Smooth muscle cell (in vitro differentiated cells): ENCODE measurements at regions not wholly inside any gene's neighbourhood (a gene's known extent, or its start where the extent isn't known, plus 50 kb on each side); places are given as distances from the start of the nearest gene placed in this dataset.

Experiments
- DNase-seq: peaks from one replicate; lab custom pipeline; 2025; ENCODE audit not compliant: unreplicated experiment; lab: John Stamatoyannopoulos, UW
- H2AFZ ChIP-seq: fragments of 200-600 bp; sonication (generic); 2 replicates; pipeline ENCODE4 v1.6.0; 2016; ENCODE audit warnings: antibody characterized with exemption, low read depth, mild to moderate bottlenecking
- H3F3A ChIP-seq: fragments of 200-600 bp; sonication (generic); 2 replicates; pipeline ENCODE4 v1.6.0; 2017; ENCODE audit warnings: antibody characterized with exemption, low read depth
- H3K27ac ChIP-seq: fragments of 200-600 bp; sonication (generic); 2 replicates; pipeline ENCODE4 v1.5.1; 2016; ENCODE audit warnings: low read depth, mild to moderate bottlenecking
- H3K27me3 ChIP-seq: fragments of 200-600 bp; sonication (generic); 2 replicates; pipeline ENCODE4 v1.6.1; 2016; ENCODE audit warnings: low read depth, mild to moderate bottlenecking
- H3K36me3 ChIP-seq: fragments of 200-600 bp; sonication (generic); 2 replicates; pipeline ENCODE4 v1.5.1; 2016; ENCODE audit warnings: low read depth
- H3K4me1 ChIP-seq: fragments of 200-600 bp; sonication (generic); 2 replicates; pipeline ENCODE4 v1.5.1; 2016; ENCODE audit warnings: low read depth
- H3K4me2 ChIP-seq: fragments of 200-600 bp; sonication (generic); 2 replicates; pipeline ENCODE4 v1.6.0; 2016; ENCODE audit warnings: mild to moderate bottlenecking
- H3K4me3 ChIP-seq: fragments of 200-600 bp; sonication (generic); 2 replicates; pipeline ENCODE4 v1.5.1; 2016; ENCODE audit warnings: mild to moderate bottlenecking
- H3K79me2 ChIP-seq: fragments of 200-600 bp; sonication (generic); 2 replicates; pipeline ENCODE4 v1.6.0; 2016; ENCODE audit warnings: low read depth, mild to moderate bottlenecking
- H3K9ac ChIP-seq: fragments of 200-600 bp; sonication (generic); 2 replicates; pipeline ENCODE4 v1.6.0; 2016; ENCODE audit warnings: low read depth
- H3K9me3 ChIP-seq: fragments of 200-600 bp; sonication (generic); replicated peaks from 2 replicates; pipeline ENCODE4 v1.5.1; 2016; ENCODE audit warnings: low read depth
- H4K20me1 ChIP-seq: fragments of 200-600 bp; sonication (generic); 2 replicates; pipeline ENCODE4 v1.6.0; 2016; ENCODE audit warnings: low read depth
- WGBS: methylation state at CpG from one replicate; pipeline ENCODE4 v1.1.7; 2016; ENCODE audit warnings: low lambda C conversion rate; 5-methylcytosine and 5-hydroxymethylcytosine counted together
- TF ChIP-seq, protein P1 (sequence below): fragments of 200-600 bp; sonication (generic); IDR thresholded peaks from 2 replicates; pipeline ENCODE4 v1.5.1; 2017; ENCODE audit warnings: borderline replicate concordance, mild to moderate bottlenecking, antibody characterized with exemption; ENCODE audit not compliant: insufficient read depth, poor library complexity, severe bottlenecking

DNA sequence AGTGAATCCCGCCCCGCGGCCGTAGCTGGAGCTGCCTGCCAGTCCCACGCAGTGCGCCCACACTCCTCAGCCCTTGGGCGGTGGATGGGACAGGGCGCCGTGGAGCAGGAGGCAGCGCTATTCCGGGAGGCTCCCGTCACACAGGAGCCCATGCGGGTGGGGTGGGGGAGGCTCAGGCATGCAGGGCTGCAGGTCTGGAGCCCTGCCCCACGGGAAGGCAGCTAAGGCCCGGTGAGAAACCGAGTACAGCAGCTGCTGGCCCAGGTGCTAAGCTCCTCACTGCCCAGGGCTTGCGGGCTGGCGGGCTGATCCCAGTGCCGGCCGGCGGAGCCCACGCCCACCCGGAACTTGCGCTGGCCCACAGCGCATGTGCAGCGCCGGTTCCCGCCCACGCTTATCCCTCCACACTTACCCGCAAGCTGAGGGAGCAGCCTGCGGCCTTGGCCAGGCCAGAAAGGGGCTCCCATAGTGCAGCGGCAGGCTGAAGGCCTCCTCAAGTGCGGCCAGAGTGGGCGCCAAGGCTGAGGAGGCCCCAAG is 1152.8 kb upstream of the CELF4 start:
- H3K4me2 ChIP-seq: no peak overlapping the region
- 95% methylated on average over 32 of the region's 34 CpGs for WGBS
- no peak overlapping the region for H3K9ac ChIP-seq
- no peaks in the 10 kb centered on the region for H4K20me1 ChIP-seq
- H2AFZ ChIP-seq: no peak overlapping the region
- no peaks in the 10 kb centered on the region for H3K79me2 ChIP-seq
- no peak overlapping the region for H3K27ac ChIP-seq
- H3K4me3 ChIP-seq: no peak overlapping the region
- H3F3A ChIP-seq: no peaks in the 10 kb centered on the region
- DNase-seq: no peak
- H3K9me3 ChIP-seq: no peaks in the 10 kb centered on the region
- TF ChIP-seq, protein P1, sequence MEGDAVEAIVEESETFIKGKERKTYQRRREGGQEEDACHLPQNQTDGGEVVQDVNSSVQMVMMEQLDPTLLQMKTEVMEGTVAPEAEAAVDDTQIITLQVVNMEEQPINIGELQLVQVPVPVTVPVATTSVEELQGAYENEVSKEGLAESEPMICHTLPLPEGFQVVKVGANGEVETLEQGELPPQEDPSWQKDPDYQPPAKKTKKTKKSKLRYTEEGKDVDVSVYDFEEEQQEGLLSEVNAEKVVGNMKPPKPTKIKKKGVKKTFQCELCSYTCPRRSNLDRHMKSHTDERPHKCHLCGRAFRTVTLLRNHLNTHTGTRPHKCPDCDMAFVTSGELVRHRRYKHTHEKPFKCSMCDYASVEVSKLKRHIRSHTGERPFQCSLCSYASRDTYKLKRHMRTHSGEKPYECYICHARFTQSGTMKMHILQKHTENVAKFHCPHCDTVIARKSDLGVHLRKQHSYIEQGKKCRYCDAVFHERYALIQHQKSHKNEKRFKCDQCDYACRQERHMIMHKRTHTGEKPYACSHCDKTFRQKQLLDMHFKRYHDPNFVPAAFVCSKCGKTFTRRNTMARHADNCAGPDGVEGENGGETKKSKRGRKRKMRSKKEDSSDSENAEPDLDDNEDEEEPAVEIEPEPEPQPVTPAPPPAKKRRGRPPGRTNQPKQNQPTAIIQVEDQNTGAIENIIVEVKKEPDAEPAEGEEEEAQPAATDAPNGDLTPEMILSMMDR: no peak
- H3K27me3 ChIP-seq: no peaks in the 10 kb centered on the region
- H3K4me1 ChIP-seq: no peaks in the 10 kb centered on the region
- H3K36me3 ChIP-seq: no peaks in the 10 kb centered on the region

DNA sequence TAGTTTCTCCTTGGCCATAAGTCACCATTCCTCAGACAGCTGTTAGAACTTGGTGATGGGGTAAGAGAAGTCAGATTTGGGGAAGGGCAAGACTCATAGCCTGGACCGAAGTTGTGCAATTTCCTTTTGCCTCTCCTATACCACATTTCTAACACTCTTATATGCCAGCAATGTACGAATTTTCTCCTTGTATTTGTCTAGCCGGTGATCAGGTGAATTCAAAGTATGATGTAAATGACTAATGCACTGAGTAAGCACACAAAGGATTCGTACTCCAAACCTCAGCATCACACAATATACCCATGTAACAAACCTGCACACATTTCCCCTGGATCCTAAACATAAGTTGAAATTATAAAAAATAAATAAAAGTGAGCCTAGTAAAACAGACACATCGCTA is 1143.5 kb upstream of the CELF4 start:
- no peaks in the 10 kb centered on the region for H4K20me1 ChIP-seq
- H3K9me3 ChIP-seq: no peaks in the 10 kb centered on the region
- no peak overlapping the region for H3K4me2 ChIP-seq
- no peaks in the 10 kb centered on the region for H3K79me2 ChIP-seq
- TF ChIP-seq, protein P1: no peak
- H3K27ac ChIP-seq: no peak overlapping the region
- no peaks in the 10 kb centered on the region for H3K4me1 ChIP-seq
- no peak overlapping the region for H2AFZ ChIP-seq
- H3K27me3 ChIP-seq: no peaks in the 10 kb centered on the region
- no peaks in the 10 kb centered on the region for H3F3A ChIP-seq
- 92% methylated on average over 5 of the region's 5 CpGs for WGBS
- no peak for DNase-seq
- H3K36me3 ChIP-seq: no peaks in the 10 kb centered on the region
- no peak overlapping the region for H3K9ac ChIP-seq
- H3K4me3 ChIP-seq: no peak overlapping the region

DNA sequence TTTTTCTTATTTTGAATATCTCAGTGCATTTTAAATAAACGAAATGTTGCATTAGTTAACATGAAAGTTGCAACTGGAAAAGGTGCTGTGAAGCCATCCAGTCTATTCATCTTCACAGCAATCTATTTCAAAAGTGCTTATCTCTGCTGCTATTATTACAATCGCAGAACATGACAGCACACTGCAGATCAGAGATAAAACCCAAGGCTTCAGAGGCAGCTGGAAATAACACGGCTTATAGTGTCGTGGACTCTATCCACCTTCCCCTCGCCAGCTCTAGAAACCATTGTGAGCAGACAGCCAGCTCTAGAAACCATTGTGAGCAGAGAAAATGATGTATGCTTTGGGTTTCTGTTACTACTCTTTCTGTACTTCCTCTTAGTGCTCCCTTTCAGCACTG is 1140.8 kb upstream of the CELF4 start:
- Histone ChIP-seq H3K36me3 (no peaks in the 10 kb centered on the region), H3K9me3 (no peaks in the 10 kb centered on the region), H3F3A (no peaks in the 10 kb centered on the region), H4K20me1 (no peaks in the 10 kb centered on the region), H3K9ac (no peak overlapping the region), H3K79me2 (no peaks in the 10 kb centered on the region), H3K27ac (no peak overlapping the region), H3K4me3 (no peak overlapping the region), H3K4me2 (no peak overlapping the region), H2AFZ (no peak overlapping the region), H3K4me1 (no peaks in the 10 kb centered on the region), H3K27me3 (no peaks in the 10 kb centered on the region)
- TF ChIP-seq, protein P1: no peak
- no peak for DNase-seq
- WGBS: 93% methylated on average over 5 of the region's 5 CpGs

DNA sequence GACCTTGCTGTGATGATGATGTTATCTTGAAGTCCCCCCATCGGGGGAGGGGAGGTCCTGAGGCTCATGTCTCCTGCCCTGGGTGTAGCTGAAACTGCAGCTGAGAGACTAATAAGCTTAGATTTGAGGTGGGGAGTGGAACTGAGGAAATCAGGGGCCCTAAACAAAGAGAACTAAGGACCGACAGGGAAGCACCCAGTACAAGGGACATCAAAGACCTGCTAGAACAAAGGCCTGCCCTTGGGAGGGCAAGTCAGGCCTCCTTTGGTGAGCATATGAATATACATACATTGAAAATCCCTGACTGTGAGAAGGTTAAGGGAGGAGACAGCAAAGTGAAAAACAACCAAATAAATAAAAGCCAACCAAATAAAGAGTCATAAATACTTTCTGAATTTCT is 1132.5 kb upstream of the CELF4 start:
- Histone ChIP-seq H2AFZ (no peak overlapping the region), H3K79me2 (no peaks in the 10 kb centered on the region), H4K20me1 (no peaks in the 10 kb centered on the region), H3F3A (no peaks in the 10 kb centered on the region), H3K9ac (no peak overlapping the region), H3K27ac (no peak overlapping the region), H3K4me1 (no peaks in the 10 kb centered on the region), H3K4me3 (no peak overlapping the region), H3K36me3 (no peaks in the 10 kb centered on the region), H3K27me3 (no peaks in the 10 kb centered on the region), H3K4me2 (no peak overlapping the region), H3K9me3 (no peaks in the 10 kb centered on the region)
- no peak for DNase-seq
- TF ChIP-seq, protein P1: no peak
- 76% methylated on average over 2 of the region's 2 CpGs for WGBS
